ENCODE measurements at regions not wholly inside any gene's neighbourhood (a gene's known extent, or its start where the extent isn't known, plus 50 kb on each side); places are given as distances from the start of the nearest gene placed in this dataset.

GRCh38 chr5:6225121-6225607, 153.2 kb downstream of the MED10 start:
- Histone ChIP-seq H3K4me3 (ENCODE audit: low read length) (no peak overlapping the region), H3K36me3 (ENCODE audit: insufficient read depth, low read length) (no peaks in the 10 kb centered on the region), H3K4me1 (ENCODE audit: control insufficient read depth, insufficient read depth, low read length) (no peaks in the 10 kb centered on the region), H3K27me3 (ENCODE audit: control insufficient read depth, insufficient read depth, low read length) (no peaks in the 10 kb centered on the region), H3K4me2 (ENCODE audit: low read length) (no peak overlapping the region), H3K9me3 (replicated peaks; ENCODE audit: low read length) (no peaks in the 10 kb centered on the region), H3K9ac (ENCODE audit: low read depth, low read length) (no peak overlapping the region)

- H3K27me3 ChIP-seq (ENCODE audit: control insufficient read depth, insufficient read depth, low read length), result no peaks in the 10 kb centered on the region
Observed at GRCh38 chr5:6224406-6224805, 153.9 kb downstream of the MED10 start.

GRCh38 chr5:6222899-6223298, 155.4 kb downstream of the MED10 start:
- Histone ChIP-seq H3K9ac (ENCODE audit: low read depth, low read length) (no peak overlapping the region), H3K4me1 (ENCODE audit: control insufficient read depth, insufficient read depth, low read length) (no peaks in the 10 kb centered on the region), H3K4me2 (ENCODE audit: low read length) (no peak overlapping the region), H3K36me3 (ENCODE audit: insufficient read depth, low read length) (no peaks in the 10 kb centered on the region), H3K4me3 (ENCODE audit: low read length) (no peak overlapping the region), H3K9me3 (replicated peaks; ENCODE audit: low read length) (peaks cover 7% of the 10 kb centered on the region), H3K27me3 (ENCODE audit: control insufficient read depth, insufficient read depth, low read length) (no peaks in the 10 kb centered on the region)

More at GRCh38 chr5:6224406-6224805, 153.9 kb downstream of the MED10 start:
- Histone ChIP-seq H3K4me1 (ENCODE audit: control insufficient read depth, insufficient read depth, low read length) (no peaks in the 10 kb centered on the region), H3K4me3 (ENCODE audit: low read length) (no peak overlapping the region), H3K4me2 (ENCODE audit: low read length) (no peak overlapping the region), H3K9me3 (replicated peaks; ENCODE audit: low read length) (no peaks in the 10 kb centered on the region), H3K9ac (ENCODE audit: low read depth, low read length) (no peak overlapping the region), H3K36me3 (ENCODE audit: insufficient read depth, low read length) (no peaks in the 10 kb centered on the region)

GRCh38 chr5:6222121-6222520, 156.2 kb downstream of the MED10 start:
- no peaks in the 10 kb centered on the region for H3K36me3 ChIP-seq (ENCODE audit: insufficient read depth, low read length)
- H3K9me3 ChIP-seq (replicated peaks; ENCODE audit: low read length), result peaks cover 7% of the 10 kb centered on the region
- H3K27me3 ChIP-seq (ENCODE audit: control insufficient read depth, insufficient read depth, low read length), result no peaks in the 10 kb centered on the region

GRCh38 chr5:6221141-6221626, 157.2 kb downstream of the MED10 start:
- Histone ChIP-seq H3K27me3 (ENCODE audit: control insufficient read depth, insufficient read depth, low read length) (no peaks in the 10 kb centered on the region), H3K4me3 (ENCODE audit: low read length) (no peak overlapping the region), H3K9ac (ENCODE audit: low read depth, low read length) (no peak overlapping the region), H3K36me3 (ENCODE audit: insufficient read depth, low read length) (no peaks in the 10 kb centered on the region), H3K4me2 (ENCODE audit: low read length) (no peak overlapping the region), H3K4me1 (ENCODE audit: control insufficient read depth, insufficient read depth, low read length) (no peaks in the 10 kb centered on the region), H3K9me3 (replicated peaks; ENCODE audit: low read length) (peaks cover 7% of the 10 kb centered on the region)

More at GRCh38 chr5:6222121-6222520, 156.2 kb downstream of the MED10 start:
- Histone ChIP-seq H3K4me3 (ENCODE audit: low read length) (no peak overlapping the region), H3K9ac (ENCODE audit: low read depth, low read length) (no peak overlapping the region), H3K4me2 (ENCODE audit: low read length) (no peak overlapping the region), H3K4me1 (ENCODE audit: control insufficient read depth, insufficient read depth, low read length) (no peaks in the 10 kb centered on the region)

- Histone ChIP-seq H3K4me1 (ENCODE audit: control insufficient read depth, insufficient read depth, low read length) (no peaks in the 10 kb centered on the region), H3K4me3 (ENCODE audit: low read length) (no peak overlapping the region), H3K36me3 (ENCODE audit: insufficient read depth, low read length) (no peaks in the 10 kb centered on the region), H3K9me3 (replicated peaks; ENCODE audit: low read length) (peaks cover 7% of the 10 kb centered on the region), H3K4me2 (ENCODE audit: low read length) (no peak overlapping the region), H3K27me3 (ENCODE audit: control insufficient read depth, insufficient read depth, low read length) (no peaks in the 10 kb centered on the region), H3K9ac (ENCODE audit: low read depth, low read length) (no peak overlapping the region)
Observed at GRCh38 chr5:6220346-6221088, 157.8 kb downstream of the MED10 start.

- Histone ChIP-seq H3K9me3 (replicated peaks; ENCODE audit: low read length) (peaks cover 7% of the 10 kb centered on the region), H3K4me2 (ENCODE audit: low read length) (no peak overlapping the region), H3K9ac (ENCODE audit: low read depth, low read length) (no peak overlapping the region), H3K27me3 (ENCODE audit: control insufficient read depth, insufficient read depth, low read length) (no peaks in the 10 kb centered on the region), H3K4me1 (ENCODE audit: control insufficient read depth, insufficient read depth, low read length) (no peaks in the 10 kb centered on the region), H3K36me3 (ENCODE audit: insufficient read depth, low read length) (no peaks in the 10 kb centered on the region), H3K4me3 (ENCODE audit: low read length) (no peak overlapping the region)
Observed at GRCh38 chr5:6218517-6218916, 159.8 kb downstream of the MED10 start.

GRCh38 chr5:6218116-6218515, 160.2 kb downstream of the MED10 start:
- peaks cover 7% of the 10 kb centered on the region for H3K9me3 ChIP-seq (replicated peaks; ENCODE audit: low read length)
- no peak overlapping the region for H3K9ac ChIP-seq (ENCODE audit: low read depth, low read length)
- H3K36me3 ChIP-seq (ENCODE audit: insufficient read depth, low read length), result no peaks in the 10 kb centered on the region
- H3K4me3 ChIP-seq (ENCODE audit: low read length), result no peak overlapping the region
- no peaks in the 10 kb centered on the region for H3K4me1 ChIP-seq (ENCODE audit: control insufficient read depth, insufficient read depth, low read length)
- H3K4me2 ChIP-seq (ENCODE audit: low read length), result no peak overlapping the region
- no peaks in the 10 kb centered on the region for H3K27me3 ChIP-seq (ENCODE audit: control insufficient read depth, insufficient read depth, low read length)

GRCh38 chr5:6216471-6217075, 161.8 kb downstream of the MED10 start:
- no peak overlapping the region for H3K4me2 ChIP-seq (ENCODE audit: low read length)
- H3K36me3 ChIP-seq (ENCODE audit: insufficient read depth, low read length), result no peaks in the 10 kb centered on the region
- H3K4me3 ChIP-seq (ENCODE audit: low read length), result no peak overlapping the region
- H3K4me1 ChIP-seq (ENCODE audit: control insufficient read depth, insufficient read depth, low read length), result no peaks in the 10 kb centered on the region
- peaks cover 7% of the 10 kb centered on the region for H3K9me3 ChIP-seq (replicated peaks; ENCODE audit: low read length)
- H3K27me3 ChIP-seq (ENCODE audit: control insufficient read depth, insufficient read depth, low read length), result no peaks in the 10 kb centered on the region
- no peak overlapping the region for H3K9ac ChIP-seq (ENCODE audit: low read depth, low read length)

GRCh38 chr5:6215891-6216290, 162.5 kb downstream of the MED10 start:
- H3K9ac ChIP-seq (ENCODE audit: low read depth, low read length), result no peak overlapping the region
- no peaks in the 10 kb centered on the region for H3K27me3 ChIP-seq (ENCODE audit: control insufficient read depth, insufficient read depth, low read length)
- H3K9me3 ChIP-seq (replicated peaks; ENCODE audit: low read length), result peaks cover 7% of the 10 kb centered on the region
- no peaks in the 10 kb centered on the region for H3K4me1 ChIP-seq (ENCODE audit: control insufficient read depth, insufficient read depth, low read length)
- no peak overlapping the region for H3K4me3 ChIP-seq (ENCODE audit: low read length)
- H3K4me2 ChIP-seq (ENCODE audit: low read length), result no peak overlapping the region
- H3K36me3 ChIP-seq (ENCODE audit: insufficient read depth, low read length), result no peaks in the 10 kb centered on the region

GRCh38 chr5:6212244-6212643, 166.1 kb downstream of the MED10 start:
- no peak overlapping the region for H3K4me3 ChIP-seq (ENCODE audit: low read length)
- no peaks in the 10 kb centered on the region for H3K4me1 ChIP-seq (ENCODE audit: control insufficient read depth, insufficient read depth, low read length)
- no peaks in the 10 kb centered on the region for H3K27me3 ChIP-seq (ENCODE audit: control insufficient read depth, insufficient read depth, low read length)
- H3K9me3 ChIP-seq (replicated peaks; ENCODE audit: low read length), result no peaks in the 10 kb centered on the region
- H3K4me2 ChIP-seq (ENCODE audit: low read length), result no peak overlapping the region
- no peak overlapping the region for H3K9ac ChIP-seq (ENCODE audit: low read depth, low read length)
- no peaks in the 10 kb centered on the region for H3K36me3 ChIP-seq (ENCODE audit: insufficient read depth, low read length)
